ENCODE measurements at regions not wholly inside any gene's neighbourhood (a gene's known extent, or its start where the extent isn't known, plus 50 kb on each side); places are given as distances from the start of the nearest gene placed in this dataset.

DNA sequence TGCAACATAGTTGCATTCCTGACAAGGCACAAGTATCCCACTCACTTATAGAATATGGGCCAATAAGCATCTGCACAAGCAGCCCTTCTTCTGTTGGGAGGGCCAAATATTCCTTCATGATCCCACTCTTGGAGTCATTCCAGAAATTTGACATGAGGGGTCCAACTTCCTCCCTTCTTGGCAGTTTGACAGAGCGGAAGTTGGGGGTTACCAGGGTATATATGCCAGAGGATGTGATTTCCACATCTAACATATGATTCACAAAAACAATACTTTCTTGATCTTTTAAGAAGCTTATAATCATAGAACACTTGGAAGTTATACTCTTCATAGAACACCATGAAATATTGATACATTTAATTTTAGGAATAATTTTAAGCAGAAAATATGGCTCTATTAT, 100.9 kb upstream of the CRBN start:
- no peak for DNase-seq (ENCODE audit: low spot score)
- no peak for ATAC-seq

DNA sequence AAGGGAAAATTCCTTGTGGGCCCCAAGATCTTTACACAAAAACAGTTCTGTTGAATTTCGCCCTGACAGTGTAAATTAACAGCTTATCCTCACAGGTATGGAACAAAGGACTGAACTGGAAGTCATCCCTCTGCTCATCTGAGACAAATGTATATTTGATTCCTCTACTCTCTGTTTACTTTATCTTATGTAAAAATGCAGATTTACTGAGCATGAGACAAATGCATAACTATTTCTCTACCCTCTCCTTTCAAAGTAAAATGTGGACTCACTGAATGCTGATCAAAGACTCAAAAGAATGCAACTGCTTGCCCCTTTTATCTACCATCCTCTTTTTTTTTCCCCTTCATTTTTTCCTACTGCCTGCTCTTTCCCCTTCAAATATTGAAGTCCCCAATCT, 98.6 kb upstream of the CRBN start:
- DNase-seq (ENCODE audit: low spot score) (no peak), ATAC-seq (no peak)

DNA sequence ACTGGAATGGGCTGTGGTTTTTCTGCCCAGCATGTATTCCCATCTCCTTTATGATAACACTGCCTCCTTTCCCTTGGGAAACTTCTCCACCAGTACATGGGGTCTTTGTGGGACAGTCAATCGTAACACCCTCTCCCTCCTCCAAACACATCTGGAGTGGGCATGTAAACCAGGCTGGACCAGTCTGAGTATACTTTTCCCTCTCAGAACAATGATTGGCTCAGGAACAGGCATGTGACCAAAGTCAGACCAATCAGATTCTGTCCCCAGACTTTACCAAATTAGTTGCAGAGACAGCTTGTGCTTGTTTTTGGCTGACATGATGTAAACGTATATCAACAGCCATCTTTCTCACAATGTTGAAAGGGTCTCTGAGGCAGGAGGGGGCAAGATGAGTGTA, 97.1 kb upstream of the CRBN start:
- ATAC-seq (no peak), DNase-seq (ENCODE audit: low spot score) (no peak)

DNA sequence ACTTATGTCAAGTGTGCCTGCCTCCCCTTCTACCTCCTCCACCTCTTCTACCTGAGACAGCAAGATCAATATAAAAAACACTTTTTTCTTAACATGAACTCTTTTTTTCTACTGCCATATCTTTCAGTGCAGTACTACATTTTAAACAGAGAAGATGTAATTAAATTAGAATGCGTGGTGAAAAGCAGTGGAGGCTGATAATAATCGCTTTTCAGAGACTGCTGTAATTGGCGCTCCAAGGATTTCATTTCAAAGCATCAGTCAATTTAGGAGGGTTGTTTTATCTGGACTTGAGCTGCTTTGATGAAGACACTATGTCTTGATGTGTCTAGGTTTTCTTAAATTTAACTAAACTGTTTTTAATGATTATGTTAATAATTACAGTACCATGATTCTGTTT, 85.3 kb upstream of the CRBN start:
- DNase-seq (ENCODE audit: low spot score): no peak
- no peak for ATAC-seq

DNA sequence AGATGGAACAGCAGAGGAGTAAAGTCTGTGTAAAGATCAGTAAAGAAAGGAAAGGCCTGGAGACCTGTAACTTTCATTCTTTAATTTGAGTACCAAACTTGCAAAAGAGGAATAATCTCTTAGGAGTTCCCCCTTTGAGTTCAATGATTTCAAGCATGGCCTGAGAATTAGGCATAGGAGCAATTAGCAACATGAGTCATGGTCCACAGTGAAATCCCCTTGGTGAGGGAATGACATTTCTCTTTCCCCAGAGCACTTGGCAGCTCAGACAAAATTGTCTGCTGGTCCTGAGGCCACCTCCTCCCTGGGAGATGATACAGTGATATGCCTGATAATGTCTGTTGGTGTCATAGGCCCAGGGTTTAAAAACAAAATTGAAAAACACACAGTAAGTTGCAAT, 81.4 kb upstream of the CRBN start:
- no peak for DNase-seq (ENCODE audit: low spot score)
- no peak for ATAC-seq

DNA sequence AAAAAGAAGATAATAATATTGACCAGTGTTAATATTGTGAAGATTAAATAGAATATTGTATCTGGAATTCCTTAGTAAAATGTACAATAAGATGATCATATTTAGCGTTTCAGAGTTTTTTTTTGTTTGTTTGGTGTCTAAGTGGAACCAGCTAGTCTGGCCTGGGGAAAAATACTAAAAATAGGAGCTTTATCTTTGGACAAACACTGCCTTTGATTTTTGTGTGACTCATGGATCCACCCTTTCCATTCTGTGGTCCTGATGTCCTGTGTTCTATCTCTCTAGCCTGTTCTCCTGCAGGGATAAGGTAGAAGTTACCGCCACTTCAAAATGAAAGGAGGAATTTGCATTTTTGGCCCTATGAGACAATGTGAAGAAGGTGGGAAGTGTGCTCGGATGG, 79.7 kb upstream of the CRBN start:
- no peak for ATAC-seq
- no peak for DNase-seq (ENCODE audit: low spot score)

DNA sequence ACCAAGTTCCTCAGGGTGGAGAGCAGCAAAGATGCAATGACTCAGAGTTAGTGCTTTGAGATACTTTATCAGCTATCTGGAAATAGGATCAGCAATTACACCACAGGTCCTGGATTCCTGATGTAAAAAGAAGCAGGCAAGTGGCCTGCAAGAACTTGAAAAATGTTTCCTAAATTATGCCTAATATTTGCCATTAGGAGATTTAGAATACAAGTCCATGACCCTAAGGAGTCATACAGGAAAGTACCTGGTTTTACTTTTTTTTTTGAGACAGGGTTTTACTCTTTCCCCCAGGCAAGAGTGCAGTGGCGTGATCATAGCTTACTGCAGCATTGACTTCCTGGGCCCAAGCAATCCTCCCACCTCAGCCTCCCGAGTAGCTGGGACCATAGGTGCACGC, 78.8 kb upstream of the CRBN start:
- ATAC-seq (no peak), DNase-seq (ENCODE audit: low spot score) (no peak)

DNA sequence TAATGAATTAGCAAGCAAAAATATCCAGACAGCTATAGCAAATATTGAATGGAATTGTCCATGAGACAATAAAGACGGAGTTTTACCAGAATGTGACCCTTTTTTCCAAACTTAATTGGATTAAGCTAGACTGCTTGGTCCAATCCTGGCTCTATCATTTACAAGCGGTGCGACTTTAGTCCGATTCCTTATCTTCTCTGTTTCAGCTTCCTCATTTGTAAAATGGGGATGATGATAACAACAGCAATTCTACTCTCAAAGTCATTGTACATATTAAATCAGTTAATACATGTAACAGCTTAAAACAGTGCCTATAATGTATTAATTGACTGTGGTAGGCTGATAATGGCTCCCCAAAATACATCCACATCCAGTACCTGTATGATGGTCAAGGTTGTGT, 62.1 kb upstream of the CRBN start:
- DNase-seq (ENCODE audit: low spot score) (no peak), ATAC-seq (no peak)

DNA sequence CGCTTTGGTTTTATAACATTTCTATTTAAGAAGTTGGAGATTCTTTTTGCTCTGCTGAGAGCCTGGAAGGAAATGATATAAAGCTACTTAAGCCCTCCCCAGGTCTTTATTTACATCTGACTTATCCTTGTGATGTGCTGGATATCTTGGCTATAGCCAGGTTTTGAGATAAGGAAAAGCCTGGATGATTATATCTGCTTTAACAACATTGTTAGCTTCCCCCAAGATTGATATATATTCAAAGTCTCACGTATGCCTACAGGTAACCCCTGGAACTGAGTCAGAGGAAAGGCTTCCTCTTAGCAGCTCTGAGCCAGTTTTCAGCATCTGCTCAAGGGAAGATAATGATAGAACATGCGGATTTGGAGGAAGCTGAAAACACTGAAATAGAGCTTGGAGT, 61.5 kb upstream of the CRBN start:
- ATAC-seq (no peak), DNase-seq (ENCODE audit: low spot score) (no peak)

DNA sequence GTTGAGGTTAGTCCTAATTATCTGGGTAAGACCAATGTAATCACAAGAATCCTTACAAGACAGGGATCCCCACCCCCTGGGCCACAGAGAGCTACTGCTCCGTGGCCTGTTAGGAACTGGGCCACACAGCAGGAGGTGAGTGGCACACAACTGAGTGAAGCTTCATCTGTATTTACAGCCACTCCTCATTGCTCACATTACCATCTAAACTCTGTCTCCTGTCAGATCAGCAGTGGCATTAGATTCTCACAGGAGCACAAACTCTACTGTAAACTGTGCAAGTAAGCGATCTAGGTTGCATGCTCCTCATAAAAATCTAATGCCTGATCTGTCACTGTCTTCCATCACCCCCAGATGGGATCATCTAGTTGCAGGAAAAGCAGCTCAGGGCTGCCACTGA, 58.5 kb upstream of the CRBN start:
- DNase-seq (ENCODE audit: low spot score): no peak
- no peak for ATAC-seq

DNA sequence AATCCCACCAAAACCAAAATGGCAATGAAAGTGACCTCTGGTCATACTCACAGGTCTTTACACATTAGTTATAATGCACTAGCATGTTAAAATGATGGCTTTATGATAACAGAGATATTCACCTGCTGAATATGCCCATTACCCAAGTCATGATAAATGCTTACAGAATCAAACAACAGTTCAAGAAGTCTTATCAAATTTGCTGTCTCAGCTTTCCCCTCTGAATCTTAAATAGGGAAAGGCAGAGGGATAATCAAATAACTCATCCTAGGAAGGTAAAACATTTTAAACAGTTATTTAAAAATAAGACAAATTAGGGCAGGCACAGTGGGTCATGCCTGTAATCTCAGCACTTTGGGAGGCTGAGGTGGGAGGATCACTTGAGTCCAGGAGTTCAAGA, 52.8 kb upstream of the CRBN start:
- ATAC-seq: no peak
- no peak for DNase-seq (ENCODE audit: low spot score)

Data from left lobe of liver (tissue), 2 donors.